ENCODE measurements at regions not wholly inside any gene's neighbourhood (a gene's known extent, or its start where the extent isn't known, plus 50 kb on each side); places are given as distances from the start of the nearest gene placed in this dataset.

DNA sequence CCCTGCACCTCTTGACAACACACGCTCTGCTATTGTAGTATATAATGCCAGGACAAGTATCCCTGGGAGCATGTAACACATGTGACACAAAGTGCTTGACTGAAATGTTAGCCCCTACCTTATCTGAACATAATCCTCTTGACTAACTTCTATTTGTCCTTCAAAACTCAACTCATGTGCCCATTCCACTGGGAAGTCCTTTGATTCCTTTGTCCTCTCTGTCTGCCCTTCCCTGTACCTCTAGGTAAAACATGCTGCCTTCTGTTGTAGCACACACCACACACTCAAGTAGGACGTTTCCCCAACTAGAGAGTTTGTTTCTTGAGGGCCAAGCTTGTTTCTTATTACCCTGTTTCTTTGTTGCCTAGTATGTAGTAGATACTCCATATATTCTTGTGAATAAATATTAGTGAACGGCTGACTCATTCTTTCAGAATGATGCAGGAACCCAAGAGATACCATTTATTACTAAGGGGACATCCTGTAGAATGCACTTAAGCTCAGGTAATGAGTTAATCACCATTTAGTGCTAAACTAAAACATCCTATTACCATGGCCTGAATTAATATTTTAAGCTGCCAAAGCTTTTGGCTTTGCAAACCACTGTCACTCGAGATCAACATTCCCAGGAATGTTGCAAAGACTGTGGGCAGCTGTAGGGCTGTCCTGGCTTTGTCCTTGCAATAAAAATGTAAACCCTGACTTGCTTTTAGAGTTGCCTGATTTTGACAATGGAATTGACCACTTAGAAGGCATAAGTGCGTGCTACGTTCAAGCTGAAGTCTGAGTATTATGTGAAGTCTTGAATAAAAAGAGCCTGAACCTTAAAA lies 313.4 kb downstream of the COG6 start:
- Histone ChIP-seq H3K36me3 (replicated peaks in 1 of 2; ENCODE audit: control insufficient read depth in 2 of 2, insufficient read depth in 2 of 2, low read length in 2 of 2) (no peaks in the 10 kb centered on the region), H2BK120ac (ENCODE audit: low read depth, low read length) (no peak overlapping the region), H3K9me3 (replicated peaks in 1 of 2; ENCODE audit: control insufficient read depth in 2 of 2, insufficient read depth in 1 of 2, low read depth in 1 of 2, low read length in 2 of 2) (no peaks in the 10 kb centered on the region), H3K4me1 (ENCODE audit: control insufficient read depth in 2 of 2, insufficient read depth in 1 of 2, low read depth in 1 of 2, low read length in 2 of 2) (peaks cover 4 to 5% of the 10 kb centered on the region in 2 donors), H3K18ac (ENCODE audit: low read length) (no peak overlapping the region), H3K4ac (ENCODE audit: low read length) (no peak overlapping the region), H2BK15ac (ENCODE audit: low read length) (no peak overlapping the region), H3K4me2 (ENCODE audit: insufficient read depth, low read length, poor library complexity, severe bottlenecking) (no peak overlapping the region), H3K14ac (ENCODE audit: low read length) (no peak overlapping the region), H2AFZ (ENCODE audit: low read length) (no peak overlapping the region), H4K91ac (ENCODE audit: low read depth, low read length, poor library complexity) (no peak overlapping the region), H4K8ac (ENCODE audit: low read depth, low read length) (no peak overlapping the region), H2AK5ac (ENCODE audit: low read depth, low read length) (no peak overlapping the region), H3K9ac (ENCODE audit: low read depth, low read length, poor library complexity) (no peak overlapping the region), H3K23ac (ENCODE audit: low read depth, low read length, poor library complexity) (no peak overlapping the region), H3K27ac (replicated peaks; ENCODE audit: low read length) (no peak overlapping the region), H3K27me3 (ENCODE audit: control insufficient read depth in 3 of 3, insufficient read depth in 3 of 3, low read depth in 1 of 3, low read length in 3 of 3) (no peaks in the 10 kb centered on the region), H3K79me1 (ENCODE audit: low read depth, low read length) (no peaks in the 10 kb centered on the region), H3K4me3 (ENCODE audit: low read length in 2 of 2) (no peak overlapping the region), H2BK12ac (ENCODE audit: low read length) (no peak overlapping the region), H2BK5ac (ENCODE audit: low read length) (no peak overlapping the region)
- no CpG with 5 or more reads among the region's 6 CpGs for WGBS, 2 donors (ENCODE audit: extremely low coverage in 2 of 2, insufficient read length in 2 of 2, insufficient replicate concordance in 1 of 2)
- no peak for DNase-seq (ENCODE audit: low spot score)

DNA sequence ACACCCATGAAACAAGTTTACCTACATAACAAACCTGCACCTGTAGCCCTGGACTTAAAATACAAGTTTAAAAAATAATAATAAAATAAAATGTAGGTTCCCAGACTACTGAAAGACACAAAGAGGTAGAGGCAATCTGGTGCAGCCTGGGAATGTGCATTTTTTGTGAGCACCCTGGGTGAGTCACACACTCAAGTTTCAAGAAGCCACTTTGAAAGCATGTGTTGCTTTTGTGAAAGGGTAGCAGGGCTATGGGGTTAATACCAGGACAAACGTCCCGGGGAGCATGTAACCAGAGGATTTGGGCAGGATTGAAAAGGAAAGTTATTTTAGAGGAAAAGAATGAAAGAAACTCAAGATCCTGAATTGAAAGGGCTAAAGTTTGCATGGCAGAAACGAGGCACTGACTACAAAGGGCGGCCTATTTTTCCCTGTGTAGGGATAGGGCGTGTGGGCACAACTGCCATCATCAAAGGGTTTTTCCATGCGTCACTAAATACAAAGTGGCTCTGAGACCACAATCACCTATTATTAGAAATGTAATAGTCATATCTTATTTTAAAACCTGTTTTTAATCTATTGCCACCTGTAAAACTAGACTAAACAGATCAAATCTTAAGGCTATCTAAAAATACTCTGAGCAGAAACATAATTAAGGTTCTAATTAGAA lies 314.9 kb downstream of the COG6 start:
- Histone ChIP-seq H3K23ac (ENCODE audit: low read depth, low read length, poor library complexity) (no peak overlapping the region), H3K27ac (replicated peaks; ENCODE audit: low read length) (peak overlapping the region; percentile 42), H3K4me3 (ENCODE audit: low read length in 2 of 2) (no peak overlapping the region), H3K4me2 (ENCODE audit: insufficient read depth, low read length, poor library complexity, severe bottlenecking) (no peak overlapping the region), H4K8ac (ENCODE audit: low read depth, low read length) (no peak overlapping the region), H2AK5ac (ENCODE audit: low read depth, low read length) (no peak overlapping the region), H2AFZ (ENCODE audit: low read length) (peak overlapping the region; percentile 16), H3K9me3 (replicated peaks in 1 of 2; ENCODE audit: control insufficient read depth in 2 of 2, insufficient read depth in 1 of 2, low read depth in 1 of 2, low read length in 2 of 2) (no peaks in the 10 kb centered on the region), H3K79me1 (ENCODE audit: low read depth, low read length) (no peaks in the 10 kb centered on the region), H3K4ac (ENCODE audit: low read length) (no peak overlapping the region), H3K14ac (ENCODE audit: low read length) (no peak overlapping the region), H2BK120ac (ENCODE audit: low read depth, low read length) (no peak overlapping the region), H3K27me3 (ENCODE audit: control insufficient read depth in 3 of 3, insufficient read depth in 3 of 3, low read depth in 1 of 3, low read length in 3 of 3) (no peaks in the 10 kb centered on the region), H3K4me1 (ENCODE audit: control insufficient read depth in 2 of 2, insufficient read depth in 1 of 2, low read depth in 1 of 2, low read length in 2 of 2) (peaks cover 4 to 5% of the 10 kb centered on the region in 2 donors), H4K91ac (ENCODE audit: low read depth, low read length, poor library complexity) (no peak overlapping the region), H2BK15ac (ENCODE audit: low read length) (no peak overlapping the region), H2BK12ac (ENCODE audit: low read length) (no peak overlapping the region), H3K9ac (ENCODE audit: low read depth, low read length, poor library complexity) (no peak overlapping the region), H2BK5ac (ENCODE audit: low read length) (no peak overlapping the region), H3K18ac (ENCODE audit: low read length) (no peak overlapping the region), H3K36me3 (replicated peaks in 1 of 2; ENCODE audit: control insufficient read depth in 2 of 2, insufficient read depth in 2 of 2, low read length in 2 of 2) (no peaks in the 10 kb centered on the region)
- DNase-seq (ENCODE audit: low spot score): peak; percentile 14
- WGBS, 2 donors (ENCODE audit: extremely low coverage in 2 of 2, insufficient read length in 2 of 2, insufficient replicate concordance in 1 of 2): no CpG with 5 or more reads among the region's 6 CpGs

DNA sequence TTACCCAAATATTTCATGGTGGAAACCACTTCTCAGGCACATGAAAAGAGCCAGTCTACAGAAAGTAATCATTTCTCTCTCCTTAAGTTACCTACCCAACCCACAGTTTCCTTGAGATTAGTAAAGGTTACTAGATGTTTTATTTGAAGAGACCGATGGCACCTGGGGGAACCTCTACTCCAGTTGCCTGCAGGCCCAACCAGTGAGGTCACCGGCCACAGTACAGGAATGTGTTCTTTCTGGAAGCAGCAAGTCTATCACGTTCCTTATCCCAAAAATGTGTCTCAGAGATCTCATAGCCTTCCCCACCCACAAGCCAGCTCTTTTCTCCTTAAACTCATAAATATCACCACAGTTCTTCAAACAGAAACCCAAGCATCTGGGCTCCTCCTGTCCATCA lies 316.1 kb downstream of the COG6 start:
- DNase-seq (ENCODE audit: low spot score): no peak
- no peak overlapping the region for H2BK12ac ChIP-seq (ENCODE audit: low read length)
- no CpG with 5 or more reads among the region's 3 CpGs for WGBS, 2 donors (ENCODE audit: extremely low coverage in 2 of 2, insufficient read length in 2 of 2, insufficient replicate concordance in 1 of 2)

DNA sequence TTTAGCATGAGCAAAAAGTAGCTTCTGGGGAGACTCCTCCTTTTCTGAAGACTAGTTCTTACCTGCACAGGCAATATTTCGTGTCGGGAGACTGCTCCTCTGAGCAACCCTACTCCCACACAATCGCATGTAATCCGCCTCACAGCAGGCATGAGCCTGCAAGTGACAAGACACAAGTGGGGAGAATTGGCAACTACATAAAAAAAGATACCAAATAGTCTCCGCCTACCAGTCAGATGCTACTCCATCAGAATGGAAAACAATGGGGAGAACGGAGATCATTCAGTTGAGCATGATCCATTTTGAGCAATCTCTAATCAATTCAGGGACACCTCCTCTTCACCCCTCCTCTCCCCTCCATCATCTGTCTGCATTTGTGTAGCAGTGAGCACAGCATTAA lies 321.0 kb downstream of the COG6 start:
- no peak overlapping the region for H3K18ac ChIP-seq (ENCODE audit: low read length)
- peaks cover 0 to 2% of the 10 kb centered on the region in 2 donors for H3K9me3 ChIP-seq (replicated peaks in 1 of 2; ENCODE audit: control insufficient read depth in 2 of 2, insufficient read depth in 1 of 2, low read depth in 1 of 2, low read length in 2 of 2)
- no peak overlapping the region for H3K9ac ChIP-seq (ENCODE audit: low read depth, low read length, poor library complexity)
- H3K4ac ChIP-seq (ENCODE audit: low read length): no peak overlapping the region
- no peaks in the 10 kb centered on the region for H3K27me3 ChIP-seq (ENCODE audit: control insufficient read depth in 3 of 3, insufficient read depth in 3 of 3, low read depth in 1 of 3, low read length in 3 of 3)
- H2BK15ac ChIP-seq (ENCODE audit: low read length): no peak overlapping the region
- H3K14ac ChIP-seq (ENCODE audit: low read length): no peak overlapping the region
- no peak overlapping the region for H4K91ac ChIP-seq (ENCODE audit: low read depth, low read length, poor library complexity)
- no CpG with 5 or more reads among the region's 6 CpGs for WGBS, 2 donors (ENCODE audit: extremely low coverage in 2 of 2, insufficient read length in 2 of 2, insufficient replicate concordance in 1 of 2)
- H3K79me1 ChIP-seq (ENCODE audit: low read depth, low read length): no peaks in the 10 kb centered on the region
- H2BK5ac ChIP-seq (ENCODE audit: low read length): no peak overlapping the region
- peaks cover 0 to 4% of the 10 kb centered on the region in 2 donors for H3K4me1 ChIP-seq (ENCODE audit: control insufficient read depth in 2 of 2, insufficient read depth in 1 of 2, low read depth in 1 of 2, low read length in 2 of 2)
- no peak overlapping the region for H3K23ac ChIP-seq (ENCODE audit: low read depth, low read length, poor library complexity)
- no peaks in the 10 kb centered on the region for H3K36me3 ChIP-seq (replicated peaks in 1 of 2; ENCODE audit: control insufficient read depth in 2 of 2, insufficient read depth in 2 of 2, low read length in 2 of 2)
- no peak overlapping the region for H2AK5ac ChIP-seq (ENCODE audit: low read depth, low read length)
- H4K8ac ChIP-seq (ENCODE audit: low read depth, low read length): no peak overlapping the region
- H2AFZ ChIP-seq (ENCODE audit: low read length): no peak overlapping the region
- H3K4me2 ChIP-seq (ENCODE audit: insufficient read depth, low read length, poor library complexity, severe bottlenecking): no peak overlapping the region
- no peak overlapping the region for H2BK12ac ChIP-seq (ENCODE audit: low read length)
- H3K27ac ChIP-seq (replicated peaks; ENCODE audit: low read length): no peak overlapping the region
- no peak overlapping the region for H2BK120ac ChIP-seq (ENCODE audit: low read depth, low read length)
- H3K4me3 ChIP-seq (ENCODE audit: low read length in 2 of 2): no peak overlapping the region
- no peak for DNase-seq (ENCODE audit: low spot score)

More for the DNA sequence above, 316.1 kb downstream of the COG6 start:
- H3K18ac ChIP-seq (ENCODE audit: low read length): no peak overlapping the region
- no peak overlapping the region for H2BK5ac ChIP-seq (ENCODE audit: low read length)
- no peak overlapping the region for H3K23ac ChIP-seq (ENCODE audit: low read depth, low read length, poor library complexity)
- H2BK120ac ChIP-seq (ENCODE audit: low read depth, low read length): no peak overlapping the region
- H4K91ac ChIP-seq (ENCODE audit: low read depth, low read length, poor library complexity): no peak overlapping the region
- no peaks in the 10 kb centered on the region for H3K36me3 ChIP-seq (replicated peaks in 1 of 2; ENCODE audit: control insufficient read depth in 2 of 2, insufficient read depth in 2 of 2, low read length in 2 of 2)
- no peak overlapping the region for H4K8ac ChIP-seq (ENCODE audit: low read depth, low read length)
- no peaks in the 10 kb centered on the region for H3K9me3 ChIP-seq (replicated peaks in 1 of 2; ENCODE audit: control insufficient read depth in 2 of 2, insufficient read depth in 1 of 2, low read depth in 1 of 2, low read length in 2 of 2)
- H3K14ac ChIP-seq (ENCODE audit: low read length): no peak overlapping the region
- no peak overlapping the region for H3K4me3 ChIP-seq (ENCODE audit: low read length in 2 of 2)
- no peak overlapping the region for H3K9ac ChIP-seq (ENCODE audit: low read depth, low read length, poor library complexity)
- no peaks in the 10 kb centered on the region for H3K27me3 ChIP-seq (ENCODE audit: control insufficient read depth in 3 of 3, insufficient read depth in 3 of 3, low read depth in 1 of 3, low read length in 3 of 3)
- no peak overlapping the region for H3K4me2 ChIP-seq (ENCODE audit: insufficient read depth, low read length, poor library complexity, severe bottlenecking)
- no peak overlapping the region for H2BK15ac ChIP-seq (ENCODE audit: low read length)
- H3K27ac ChIP-seq (replicated peaks; ENCODE audit: low read length): no peak overlapping the region
- H3K4me1 ChIP-seq (ENCODE audit: control insufficient read depth in 2 of 2, insufficient read depth in 1 of 2, low read depth in 1 of 2, low read length in 2 of 2): peaks cover 4 to 8% of the 10 kb centered on the region in 2 donors
- H2AK5ac ChIP-seq (ENCODE audit: low read depth, low read length): no peak overlapping the region
- H3K79me1 ChIP-seq (ENCODE audit: low read depth, low read length): no peaks in the 10 kb centered on the region
- no peak overlapping the region for H3K4ac ChIP-seq (ENCODE audit: low read length)
- H2AFZ ChIP-seq (ENCODE audit: low read length): no peak overlapping the region

All from neuronal stem cell (in vitro differentiated cells).